ENCODE measurements at regions not wholly inside any gene's neighbourhood (a gene's known extent, or its start where the extent isn't known, plus 50 kb on each side); places are given as distances from the start of the nearest gene placed in this dataset.

GRCh38 chr9:109619310-109619709 lies 121.2 kb upstream of the PTPN3 start:
- peaks cover 0 to 7% (median 4%) of the 10 kb centered on the region in 4 donors for H3K9me3 ChIP-seq (ENCODE audit: control insufficient read depth in 4 of 4, low read length in 3 of 4)
- no peaks in the 10 kb centered on the region for H3K4me1 ChIP-seq (ENCODE audit: control insufficient read depth in 4 of 4, insufficient read depth in 4 of 4, low read length in 3 of 4)
- no peak overlapping the region for H3K9ac ChIP-seq (ENCODE audit: low read depth in 1 of 2, low read length in 2 of 2)
- H3K36me3 ChIP-seq (ENCODE audit: control insufficient read depth in 4 of 4, insufficient read depth in 3 of 4, low read depth in 1 of 4, low read length in 3 of 4), result no peaks in the 10 kb centered on the region
- WGBS, result 67% methylated on average over 3 of the region's 3 CpGs
- H3K27me3 ChIP-seq (ENCODE audit: control insufficient read depth in 4 of 4, insufficient read depth in 4 of 4, low read length in 3 of 4), result no peaks in the 10 kb centered on the region
- H3K4me3 ChIP-seq (ENCODE audit: low read depth in 1 of 3, low read length in 3 of 3), result no peak overlapping the region
- no peak for DNase-seq (ENCODE audit: low spot score)
- TF ChIP-seq HNF4G (IDR thresholded peaks at IDR 0.05) (no peak), SP1 (IDR thresholded peaks at IDR 0.05) (no peak), TAF1 (conservative IDR thresholded peaks at IDR 0.05) (no peak), HNF4A (conservative IDR thresholded peaks at IDR 0.05) (no peak), ATF3 (IDR thresholded peaks at IDR 0.05) (no peak), YY1 (IDR thresholded peaks at IDR 0.05) (no peak), GABPA (IDR thresholded peaks at IDR 0.05 in 1 of 2, conservative IDR thresholded peaks at IDR 0.05 in 1 of 2) (no peak), EGR1 (IDR thresholded peaks at IDR 0.05; ENCODE audit: low read depth in 2 of 2) (no peak), RAD21 (IDR thresholded peaks at IDR 0.05) (no peak)
- H3K27ac ChIP-seq (ENCODE audit: low read depth in 1 of 2, low read length in 2 of 2), result no peak overlapping the region

GRCh38 chr9:109624143-109624542 lies 126.0 kb upstream of the PTPN3 start:
- no peak for TF ChIP-seq ATF3 (IDR thresholded peaks at IDR 0.05)
- no peak for TF ChIP-seq CTCF (IDR thresholded peaks at IDR 0.05; ENCODE audit: low read depth, low read length, missing input control)
- TF ChIP-seq RXRA (IDR thresholded peaks at IDR 0.05), result no peak
- TF ChIP-seq RAD21 (IDR thresholded peaks at IDR 0.05), result no peak
- TF ChIP-seq MAX (IDR thresholded peaks at IDR 0.05), result no peak
- no peak for TF ChIP-seq SP1 (IDR thresholded peaks at IDR 0.05)
- TF ChIP-seq ZBTB33 (IDR thresholded peaks at IDR 0.05), result no peak
- no peak for TF ChIP-seq REST (IDR thresholded peaks at IDR 0.05)
- TF ChIP-seq YY1 (IDR thresholded peaks at IDR 0.05), result no peak
- TF ChIP-seq TAF1 (conservative IDR thresholded peaks at IDR 0.05), result no peak
- Histone ChIP-seq H3K9me3 (ENCODE audit: control insufficient read depth in 4 of 4, low read length in 3 of 4) (no peaks in the 10 kb centered on the region), H3K36me3 (ENCODE audit: control insufficient read depth in 4 of 4, insufficient read depth in 3 of 4, low read depth in 1 of 4, low read length in 3 of 4) (no peaks in the 10 kb centered on the region), H3K27ac (ENCODE audit: low read depth in 1 of 2, low read length in 2 of 2) (no peak overlapping the region), H3K9ac (ENCODE audit: low read depth in 1 of 2, low read length in 2 of 2) (no peak overlapping the region), H3K4me3 (ENCODE audit: low read depth in 1 of 3, low read length in 3 of 3) (no peak overlapping the region), H3K27me3 (ENCODE audit: control insufficient read depth in 4 of 4, insufficient read depth in 4 of 4, low read length in 3 of 4) (no peaks in the 10 kb centered on the region), H3K4me1 (ENCODE audit: control insufficient read depth in 4 of 4, insufficient read depth in 4 of 4, low read length in 3 of 4) (no peaks in the 10 kb centered on the region)
- WGBS, result 82% methylated on average over 3 of the region's 3 CpGs
- DNase-seq (ENCODE audit: low spot score), result no peak

Measured in liver (tissue), 8 donors.